SK-N-MC (cell line): ENCODE measurements at regions not wholly inside any gene's neighbourhood (a gene's known extent, or its start where the extent isn't known, plus 50 kb on each side); places are given as distances from the start of the nearest gene placed in this dataset.
A peak's percentile ranks its signal among the peaks of the same experiment; 100 is the strongest.

Experiments used
- DNase-seq: peaks from one replicate; pipeline ENCODE4 v3.0.0-alpha.2; 2011; ENCODE audit warnings: low read depth, low spot score
- H3K27ac ChIP-seq: fragments of 200-600 bp; sonication (generic); 2 replicates; pipeline ENCODE4 v1.5.1; 2016; ENCODE audit warnings: mixed run types
- H3K36me3 ChIP-seq: fragments of 200-600 bp; sonication (generic); 2 replicates; pipeline ENCODE4 v1.6.1; 2017; ENCODE audit warnings: antibody characterized with exemption, low read length, mixed read lengths; ENCODE audit not compliant: insufficient read depth
- H3K4me3 ChIP-seq: fragments of 200-600 bp; sonication (generic); 2 replicates; pipeline ENCODE4 v1.5.1; 2016
- H3K9ac ChIP-seq: fragments of 200-600 bp; sonication (generic); 2 replicates; pipeline ENCODE4 v1.8.0; 2017; ENCODE audit warnings: mixed run types, mixed read lengths; ENCODE audit not compliant: insufficient read length
- H3K9me3 ChIP-seq: fragments of 200-600 bp; sonication (generic); 2 replicates; pipeline ENCODE4 v1.6.1; 2017; ENCODE audit warnings: low read depth, mild to moderate bottlenecking, antibody characterized with exemption, low read length, moderate library complexity, mixed read lengths
- EZH2 ChIP-seq: fragments of 200-600 bp; sonication (generic); IDR thresholded peaks from one replicate; pipeline ENCODE4 v1.6.1; 2017; ENCODE audit warnings: antibody characterized with exemption
- FOXP2 ChIP-seq: optimal IDR thresholded peaks from 2 replicates; pipeline ENCODE3; 2011; ENCODE audit warnings: mild to moderate bottlenecking, moderate library complexity; ENCODE audit not compliant: insufficient read depth; ENCODE audit errors: extremely low read length, control extremely low read depth
- POLR2AphosphoS5 ChIP-seq: IDR thresholded peaks from 2 replicates; pipeline ENCODE4 v1.6.1; 2012; ENCODE audit warnings: mild to moderate bottlenecking, low read depth, low read length, borderline replicate concordance

DNA sequence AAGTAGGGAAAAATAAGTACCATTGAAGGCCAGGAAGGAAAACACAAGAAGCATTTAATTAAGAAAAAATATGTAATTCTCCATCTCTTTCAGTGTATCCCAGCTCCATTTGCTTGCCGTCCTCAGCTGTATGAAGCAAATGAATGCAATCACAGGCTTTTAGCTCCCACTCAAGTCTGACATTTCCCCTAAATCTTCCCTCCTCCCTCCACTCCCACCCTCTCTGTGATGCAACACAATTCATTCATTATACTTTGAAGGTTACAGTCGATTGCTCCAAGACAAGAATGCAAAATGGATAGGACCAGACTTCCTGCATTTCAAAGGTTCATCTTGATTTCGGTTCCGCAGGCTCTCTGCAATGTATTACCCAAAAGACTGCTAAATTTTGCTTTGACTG, 172.7 kb upstream of the SERPINE2 start:
- Histone ChIP-seq H3K27ac (peak overlapping the region; percentile 72), H3K36me3 (no peaks in the 10 kb centered on the region), H3K9me3 (no peaks in the 10 kb centered on the region), H3K9ac (peak overlapping the region; percentile 20), H3K4me3 (0 out of 2 replicates have a peak overlapping the region, but pooled peaks have one; percentile 12)
- DNase-seq = no peak
- no peak for TF ChIP-seq POLR2AphosphoS5
- no peak for TF ChIP-seq EZH2
- no peak for TF ChIP-seq FOXP2

DNA sequence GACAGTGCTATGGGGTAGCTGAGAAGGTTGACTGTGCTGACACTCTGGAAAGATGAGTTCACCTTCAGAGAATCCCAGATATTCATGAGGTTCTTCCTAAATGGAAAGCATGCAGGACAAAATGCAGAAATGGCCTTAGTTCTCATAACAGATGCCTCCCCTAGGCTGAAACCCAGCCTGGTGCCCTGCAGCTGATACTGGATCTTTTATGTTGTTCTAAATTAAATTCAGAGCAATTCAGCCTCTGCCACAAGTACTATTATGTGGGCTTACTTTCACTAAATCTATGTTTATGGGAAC, 172.0 kb upstream of the SERPINE2 start:
- H3K36me3 ChIP-seq = no peaks in the 10 kb centered on the region
- no peak overlapping the region for H3K4me3 ChIP-seq
- TF ChIP-seq POLR2AphosphoS5 (no peak), EZH2 (no peak), FOXP2 (no peak)
- H3K9ac ChIP-seq = no peak overlapping the region
- H3K27ac ChIP-seq = peak overlapping the region; percentile 27; the same call in 1 of the 2 replicates
- DNase-seq = no peak
- no peaks in the 10 kb centered on the region for H3K9me3 ChIP-seq

DNA sequence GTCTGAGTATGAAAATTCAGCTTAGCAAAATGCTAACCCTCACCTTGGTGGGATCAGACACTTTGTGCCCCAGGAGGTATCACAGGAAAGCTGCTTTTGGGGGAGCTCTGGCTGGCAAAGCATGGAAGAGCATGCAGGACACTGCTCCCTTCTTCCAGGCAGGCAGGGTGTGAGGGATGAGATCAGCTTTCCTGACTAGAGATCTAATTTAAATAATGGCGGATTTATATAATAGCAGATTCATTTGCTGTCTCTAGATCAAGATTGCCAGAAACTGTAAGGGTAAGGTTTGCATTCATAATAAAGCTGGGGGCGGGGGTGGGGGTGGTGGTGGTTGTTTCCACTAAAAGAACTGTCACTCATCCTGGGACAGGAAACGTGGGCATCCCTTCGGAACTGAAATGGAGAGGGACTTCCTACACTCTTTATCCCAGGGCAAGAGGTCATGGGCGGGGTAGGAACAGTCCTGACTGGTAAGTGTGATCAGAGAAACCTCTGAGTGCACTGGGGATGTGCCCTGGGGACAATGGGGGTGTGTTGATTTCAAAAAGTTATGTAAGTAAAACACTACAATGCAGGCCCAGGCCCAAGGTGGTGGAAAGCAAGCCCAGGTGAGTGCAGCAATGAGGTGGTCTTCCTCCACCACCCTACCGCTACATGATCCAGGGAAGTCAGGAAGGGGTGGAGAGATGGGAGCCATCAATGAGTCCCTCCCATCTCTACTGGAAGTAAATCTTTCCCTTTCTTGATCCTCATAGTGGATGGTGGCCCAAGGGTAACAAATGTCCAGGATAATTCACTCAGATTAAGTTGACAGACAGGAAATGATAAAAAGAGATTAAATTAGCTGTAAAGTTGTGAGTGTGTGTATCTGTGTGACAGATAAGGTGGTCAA, 171.4 kb upstream of the SERPINE2 start:
- H3K9ac ChIP-seq = no peak overlapping the region
- TF ChIP-seq EZH2 (no peak), POLR2AphosphoS5 (no peak), FOXP2 (no peak)
- DNase-seq = no peak
- H3K4me3 ChIP-seq = no peak overlapping the region
- no peaks in the 10 kb centered on the region for H3K9me3 ChIP-seq
- H3K36me3 ChIP-seq = no peaks in the 10 kb centered on the region
- no peak overlapping the region; the same call in 1 of the 2 replicates for H3K27ac ChIP-seq

DNA sequence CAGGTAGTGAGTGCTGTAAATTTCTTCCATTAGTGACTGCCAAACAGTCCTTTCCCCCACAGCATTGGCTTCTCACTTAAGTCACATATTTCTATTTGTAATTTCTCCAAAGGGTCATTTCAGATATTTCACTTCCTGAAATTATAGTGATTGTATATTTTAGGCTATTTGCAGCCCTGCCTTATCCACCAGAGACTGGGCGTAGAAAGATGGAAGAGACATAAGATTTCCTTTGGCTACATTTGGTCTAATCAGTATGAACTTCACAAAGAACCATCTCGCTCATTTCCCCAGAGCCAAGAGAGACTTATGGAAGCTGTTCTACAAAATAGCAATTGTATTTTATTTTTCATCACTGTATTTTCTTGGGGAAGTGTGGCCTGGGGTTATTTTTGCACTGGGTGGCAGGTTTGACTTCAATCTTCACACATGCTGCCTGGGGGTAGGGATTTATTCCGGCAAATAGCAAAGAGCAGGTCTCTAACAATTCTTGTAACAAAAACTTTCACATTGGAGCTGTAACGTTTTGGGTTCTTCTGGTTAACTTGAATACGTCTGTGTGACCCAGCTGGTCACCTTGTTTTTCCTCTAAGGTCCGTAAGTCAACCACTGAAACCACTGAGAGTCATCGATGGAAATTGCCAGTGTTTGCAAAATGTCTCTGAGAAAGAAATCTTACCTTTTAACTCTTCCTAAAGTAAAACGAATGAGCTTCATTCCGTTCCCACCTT, 170.6 kb upstream of the SERPINE2 start:
- Histone ChIP-seq H3K27ac (no peak overlapping the region), H3K4me3 (no peak overlapping the region), H3K9me3 (no peaks in the 10 kb centered on the region), H3K9ac (no peak overlapping the region), H3K36me3 (no peaks in the 10 kb centered on the region)
- no peak for TF ChIP-seq POLR2AphosphoS5
- no peak for TF ChIP-seq EZH2
- TF ChIP-seq FOXP2 = no peak
- no peak for DNase-seq

DNA sequence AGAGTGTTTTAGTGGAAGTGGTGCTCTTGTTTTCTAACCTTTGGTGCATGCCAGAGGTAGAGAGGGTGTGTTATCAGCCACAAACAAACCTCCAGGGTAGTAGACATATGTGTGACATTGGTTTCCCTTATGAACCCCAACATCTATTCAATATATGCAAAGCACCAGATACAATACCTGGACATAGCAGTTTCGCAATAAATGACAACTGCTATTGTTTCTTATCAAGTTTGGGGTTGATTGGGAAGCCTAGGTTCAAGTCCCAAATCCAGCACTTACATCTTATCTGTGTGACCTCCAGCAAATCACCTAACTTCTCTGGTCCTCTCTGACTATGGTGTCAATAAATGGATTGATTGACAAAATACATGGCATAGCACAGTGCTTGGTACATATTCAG, 169.4 kb upstream of the SERPINE2 start:
- Histone ChIP-seq H3K9me3 (no peaks in the 10 kb centered on the region), H3K9ac (no peak overlapping the region), H3K27ac (no peak overlapping the region), H3K4me3 (no peak overlapping the region), H3K36me3 (no peaks in the 10 kb centered on the region)
- no peak for DNase-seq
- TF ChIP-seq POLR2AphosphoS5 (no peak), EZH2 (no peak), FOXP2 (no peak)

DNA sequence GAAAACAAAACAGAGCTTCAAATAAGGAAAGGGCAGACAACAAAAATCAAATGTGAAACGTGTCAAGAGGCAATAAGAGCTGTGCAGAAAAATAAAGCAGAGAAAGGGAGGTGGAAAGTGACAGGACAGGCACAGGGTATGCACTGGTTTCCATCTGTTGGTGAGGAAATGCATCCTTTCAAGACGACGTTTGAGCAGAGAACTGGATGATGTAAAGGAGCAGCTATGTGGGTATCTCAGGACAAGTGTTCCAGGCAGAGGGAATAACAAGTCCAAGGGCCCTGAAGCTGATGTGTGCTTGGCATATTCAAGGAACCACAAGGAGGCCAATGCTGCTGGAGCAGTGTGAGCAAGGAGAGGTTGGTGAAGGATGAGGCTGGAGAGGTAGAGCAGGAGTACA, 168.9 kb upstream of the SERPINE2 start:
- no peak overlapping the region for H3K27ac ChIP-seq
- no peak overlapping the region for H3K9ac ChIP-seq
- no peak for DNase-seq
- no peaks in the 10 kb centered on the region for H3K36me3 ChIP-seq
- no peak overlapping the region for H3K4me3 ChIP-seq
- TF ChIP-seq EZH2 (no peak), POLR2AphosphoS5 (no peak), FOXP2 (no peak)
- H3K9me3 ChIP-seq = no peaks in the 10 kb centered on the region

DNA sequence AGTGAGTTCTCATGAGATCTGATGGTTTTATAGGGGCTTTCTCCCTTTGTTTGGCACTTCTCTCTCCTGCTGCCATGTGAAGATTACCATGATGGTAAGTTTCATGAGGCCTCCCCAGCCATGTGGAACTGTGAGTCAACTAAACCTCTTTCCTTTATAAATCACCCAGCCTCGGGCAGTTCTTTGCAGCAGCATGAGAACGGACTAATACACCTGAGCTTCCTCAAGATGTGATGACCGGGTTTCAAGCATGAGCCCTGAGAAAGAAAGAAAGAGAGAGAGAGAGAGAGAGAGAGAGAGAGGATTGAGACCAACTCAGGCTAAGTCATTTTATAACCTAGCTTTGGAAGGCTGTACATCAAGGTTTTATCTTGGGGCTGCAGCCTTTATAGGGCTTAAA, 167.7 kb upstream of the SERPINE2 start:
- H3K4me3 ChIP-seq = no peak overlapping the region
- TF ChIP-seq EZH2 (no peak), POLR2AphosphoS5 (no peak), FOXP2 (no peak)
- no peaks in the 10 kb centered on the region for H3K36me3 ChIP-seq
- no peak overlapping the region for H3K9ac ChIP-seq
- H3K27ac ChIP-seq = no peak overlapping the region
- H3K9me3 ChIP-seq = no peaks in the 10 kb centered on the region
- DNase-seq = no peak

DNA sequence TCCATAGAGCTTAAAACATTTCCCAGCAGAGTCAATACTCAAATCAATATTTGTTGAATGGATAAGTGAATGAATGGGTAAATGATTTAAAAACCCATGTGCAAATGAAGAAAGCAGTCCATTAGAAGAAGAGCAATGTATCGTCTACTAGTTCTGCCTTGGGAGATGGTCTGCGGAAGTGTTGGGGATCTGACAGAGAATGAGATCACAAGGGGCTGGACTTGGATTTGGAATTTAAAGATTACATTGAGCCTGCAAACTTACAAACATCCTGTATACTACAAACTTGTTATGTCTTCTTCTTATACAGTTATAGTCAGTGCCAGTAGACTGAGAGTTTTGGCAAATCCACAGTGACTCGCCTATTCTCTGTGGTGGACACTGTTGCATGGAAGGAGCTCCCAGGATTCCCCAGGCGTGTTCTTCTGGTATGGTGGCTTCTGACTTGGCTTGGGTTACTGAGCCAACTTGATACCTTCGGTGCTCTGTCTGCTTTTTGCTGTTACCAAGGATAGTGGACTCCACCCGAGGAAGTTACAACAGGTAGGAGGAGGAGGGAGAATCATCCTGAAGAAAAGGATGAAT, 163.3 kb upstream of the SERPINE2 start:
- Histone ChIP-seq H3K4me3 (no peak overlapping the region), H3K9me3 (no peaks in the 10 kb centered on the region), H3K36me3 (no peaks in the 10 kb centered on the region), H3K27ac (no peak overlapping the region), H3K9ac (no peak overlapping the region)
- no peak for DNase-seq
- TF ChIP-seq EZH2 (no peak), POLR2AphosphoS5 (no peak), FOXP2 (no peak)
